Liver (tissue), 8 donors: ENCODE measurements at regions not wholly inside any gene's neighbourhood (a gene's known extent, or its start where the extent isn't known, plus 50 kb on each side); places are given as distances from the start of the nearest gene placed in this dataset.

Experiments
- DNase-seq: peaks from one replicate; pipeline ENCODE4 v3.0.0-alpha.2; 2017; ENCODE audit warnings: low spot score
- H3K27ac ChIP-seq, 2 donors: one replicate each; pipeline ENCODE4 v1.7.0; 2013; ENCODE audit warnings: inconsistent platforms in 2 of 2, low read length in 2 of 2, control low read depth in 1 of 2, low read depth in 1 of 2, mild to moderate bottlenecking in 1 of 2
- H3K27me3 ChIP-seq, 4 donors: one replicate each; pipeline versions ENCODE4 v1.6.1 to v1.7.0; 2013; ENCODE audit warnings: low read length in 3 of 4, inconsistent platforms in 1 of 4, mild to moderate bottlenecking in 1 of 4, moderate library complexity in 1 of 4; ENCODE audit not compliant: control insufficient read depth in 4 of 4, insufficient read depth in 4 of 4
- H3K36me3 ChIP-seq, 4 donors: one replicate each; pipeline versions ENCODE4 v1.6.1 to v1.7.0; 2013; ENCODE audit warnings: low read length in 3 of 4, mild to moderate bottlenecking in 3 of 4, low read depth in 1 of 4, moderate library complexity in 1 of 4; ENCODE audit not compliant: control insufficient read depth in 4 of 4, insufficient read depth in 3 of 4
- H3K4me1 ChIP-seq, 4 donors: one replicate each; pipeline versions ENCODE4 v1.6.1 to v1.7.0; 2013; ENCODE audit warnings: low read length in 3 of 4, mild to moderate bottlenecking in 3 of 4, moderate library complexity in 1 of 4; ENCODE audit not compliant: control insufficient read depth in 4 of 4, insufficient read depth in 4 of 4
- H3K4me3 ChIP-seq, 3 donors: one replicate each; pipeline versions ENCODE4 v1.6.1 to v1.7.0; 2013; ENCODE audit warnings: low read length in 3 of 3, control low read depth in 1 of 3, low read depth in 1 of 3, mild to moderate bottlenecking in 1 of 3
- H3K9ac ChIP-seq, 2 donors: one replicate each; pipeline ENCODE4 v1.7.0; 2013; ENCODE audit warnings: low read length in 2 of 2, mild to moderate bottlenecking in 2 of 2, moderate library complexity in 2 of 2, control low read depth in 1 of 2, low read depth in 1 of 2
- H3K9me3 ChIP-seq, 4 donors: one replicate each; pipeline versions ENCODE4 v1.6.1 to v1.7.0; 2013; ENCODE audit warnings: low read length in 3 of 4; ENCODE audit not compliant: control insufficient read depth in 4 of 4
- EGR1 ChIP-seq, 2 donors: IDR thresholded peaks; 2 replicates each; pipeline ENCODE4 v1.6.1; 2016 to 2018; ENCODE audit warnings: antibody characterized with exemption in 2 of 2, low read depth in 2 of 2
- FOXA2 ChIP-seq: IDR thresholded peaks from 2 replicates; pipeline ENCODE4 v1.6.1; 2016; ENCODE audit warnings: antibody characterized with exemption
- GABPA ChIP-seq, 2 donors: IDR thresholded peaks in 1 of 2; conservative IDR thresholded peaks in 1 of 2; 2 replicates each; pipeline ENCODE4 v1.6.1; 2016; ENCODE audit warnings: antibody characterized with exemption in 2 of 2, mild to moderate bottlenecking in 1 of 2, moderate library complexity in 1 of 2
- HNF4A ChIP-seq, 2 donors: conservative IDR thresholded peaks; 2 replicates each; pipeline ENCODE4 v1.6.1; 2016; ENCODE audit warnings: antibody characterized with exemption in 2 of 2, mild to moderate bottlenecking in 2 of 2
- HNF4G ChIP-seq: IDR thresholded peaks from 2 replicates; pipeline ENCODE4 v1.6.1; 2016; ENCODE audit warnings: antibody characterized with exemption
- JUND ChIP-seq, 2 donors: IDR thresholded peaks; 2 replicates each; pipeline ENCODE4 v1.6.1; 2016; ENCODE audit warnings: antibody characterized with exemption in 2 of 2
- NR2F2 ChIP-seq: IDR thresholded peaks from 2 replicates; pipeline ENCODE4 v1.6.1; 2016; ENCODE audit warnings: antibody characterized with exemption
- RAD21 ChIP-seq, 2 donors: IDR thresholded peaks; 2 replicates each; pipeline ENCODE4 v1.6.1; 2016; ENCODE audit warnings: antibody characterized with exemption in 2 of 2, mild to moderate bottlenecking in 2 of 2
- RXRA ChIP-seq, 2 donors: IDR thresholded peaks; 2 replicates each; pipeline ENCODE4 v1.6.1; 2017 to 2018; ENCODE audit warnings: antibody characterized with exemption in 2 of 2, mild to moderate bottlenecking in 1 of 2
- SP1 ChIP-seq: IDR thresholded peaks from 2 replicates; pipeline ENCODE4 v1.6.1; 2018; ENCODE audit warnings: antibody characterized with exemption, mild to moderate bottlenecking
- TAF1 ChIP-seq: conservative IDR thresholded peaks from 2 replicates; pipeline ENCODE4 v1.6.1; 2016; ENCODE audit warnings: antibody characterized with exemption, mild to moderate bottlenecking
- YY1 ChIP-seq: IDR thresholded peaks from 2 replicates; pipeline ENCODE4 v1.6.1; 2016; ENCODE audit warnings: antibody characterized with exemption, mild to moderate bottlenecking
- WGBS: extraction: QIAGEN DNeasy Blood & Tissue Kit; methylation state at CpG from one replicate; pipeline ENCODE4 v1.1.7; 2013; 5-methylcytosine and 5-hydroxymethylcytosine counted together
- TF ChIP-seq, protein P1 (sequence below): IDR thresholded peaks from 2 replicates; pipeline ENCODE4 v1.6.1; 2016; ENCODE audit warnings: antibody characterized with exemption
- TF ChIP-seq, protein P2 (sequence below): IDR thresholded peaks from 2 replicates; pipeline ENCODE4 v1.6.1; 2016; ENCODE audit warnings: antibody characterized with exemption, mild to moderate bottlenecking
- TF ChIP-seq, protein P3 (sequence below): fragments of 150-350 bp; IDR thresholded peaks from 2 replicates; pipeline ENCODE4 v1.5.1; 2017; ENCODE audit warnings: improper control_type of control experiment, low read depth, low read length; ENCODE audit not compliant: missing input control
- donor health status: healthy.
- donor health status: healthy.
- donor health status: healthy.
- donor health status: healthy.
- donor health status: healthy.

DNA sequence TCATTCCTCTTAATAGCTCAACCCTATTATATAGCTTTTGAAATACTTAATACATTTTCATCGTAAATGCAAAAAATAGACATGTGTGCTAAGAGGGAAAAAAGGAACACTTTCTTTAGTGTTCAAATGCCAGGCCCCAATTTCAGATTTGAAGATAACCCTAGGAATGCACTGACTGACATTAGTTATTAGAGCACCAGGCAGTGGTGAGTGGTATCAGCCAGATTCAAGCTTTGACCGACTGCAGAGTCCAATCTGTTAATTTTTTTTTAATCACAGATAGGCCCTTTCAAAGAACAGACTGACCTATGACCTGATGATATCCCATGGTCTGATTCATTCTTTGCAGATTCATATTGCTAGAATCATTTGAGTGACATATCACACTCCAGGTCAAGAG, 874.2 kb upstream of the CHORDC1 start:
- Histone ChIP-seq H3K9ac (no peak overlapping the region), H3K4me1 (no peaks in the 10 kb centered on the region), H3K27ac (no peak overlapping the region), H3K9me3 (no peaks in the 10 kb centered on the region), H3K36me3 (no peaks in the 10 kb centered on the region), H3K27me3 (no peaks in the 10 kb centered on the region), H3K4me3 (no peak overlapping the region)
- DNase-seq, result no peak
- WGBS, result 63% methylated on average over 2 of the region's 2 CpGs
- TF ChIP-seq, protein P1, sequence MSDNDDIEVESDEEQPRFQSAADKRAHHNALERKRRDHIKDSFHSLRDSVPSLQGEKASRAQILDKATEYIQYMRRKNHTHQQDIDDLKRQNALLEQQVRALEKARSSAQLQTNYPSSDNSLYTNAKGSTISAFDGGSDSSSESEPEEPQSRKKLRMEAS, result no peak
- TF ChIP-seq JUND (IDR thresholded peaks at IDR 0.05) (no peak), EGR1 (IDR thresholded peaks at IDR 0.05; ENCODE audit: low read depth in 2 of 2) (no peak), HNF4A (conservative IDR thresholded peaks at IDR 0.05) (no peak), YY1 (no peak), NR2F2 (no peak), HNF4G (no peak), SP1 (no peak), RXRA (IDR thresholded peaks at IDR 0.05) (no peak)
- TF ChIP-seq, protein P2, sequence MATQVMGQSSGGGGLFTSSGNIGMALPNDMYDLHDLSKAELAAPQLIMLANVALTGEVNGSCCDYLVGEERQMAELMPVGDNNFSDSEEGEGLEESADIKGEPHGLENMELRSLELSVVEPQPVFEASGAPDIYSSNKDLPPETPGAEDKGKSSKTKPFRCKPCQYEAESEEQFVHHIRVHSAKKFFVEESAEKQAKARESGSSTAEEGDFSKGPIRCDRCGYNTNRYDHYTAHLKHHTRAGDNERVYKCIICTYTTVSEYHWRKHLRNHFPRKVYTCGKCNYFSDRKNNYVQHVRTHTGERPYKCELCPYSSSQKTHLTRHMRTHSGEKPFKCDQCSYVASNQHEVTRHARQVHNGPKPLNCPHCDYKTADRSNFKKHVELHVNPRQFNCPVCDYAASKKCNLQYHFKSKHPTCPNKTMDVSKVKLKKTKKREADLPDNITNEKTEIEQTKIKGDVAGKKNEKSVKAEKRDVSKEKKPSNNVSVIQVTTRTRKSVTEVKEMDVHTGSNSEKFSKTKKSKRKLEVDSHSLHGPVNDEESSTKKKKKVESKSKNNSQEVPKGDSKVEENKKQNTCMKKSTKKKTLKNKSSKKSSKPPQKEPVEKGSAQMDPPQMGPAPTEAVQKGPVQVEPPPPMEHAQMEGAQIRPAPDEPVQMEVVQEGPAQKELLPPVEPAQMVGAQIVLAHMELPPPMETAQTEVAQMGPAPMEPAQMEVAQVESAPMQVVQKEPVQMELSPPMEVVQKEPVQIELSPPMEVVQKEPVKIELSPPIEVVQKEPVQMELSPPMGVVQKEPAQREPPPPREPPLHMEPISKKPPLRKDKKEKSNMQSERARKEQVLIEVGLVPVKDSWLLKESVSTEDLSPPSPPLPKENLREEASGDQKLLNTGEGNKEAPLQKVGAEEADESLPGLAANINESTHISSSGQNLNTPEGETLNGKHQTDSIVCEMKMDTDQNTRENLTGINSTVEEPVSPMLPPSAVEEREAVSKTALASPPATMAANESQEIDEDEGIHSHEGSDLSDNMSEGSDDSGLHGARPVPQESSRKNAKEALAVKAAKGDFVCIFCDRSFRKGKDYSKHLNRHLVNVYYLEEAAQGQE, result no peak

DNA sequence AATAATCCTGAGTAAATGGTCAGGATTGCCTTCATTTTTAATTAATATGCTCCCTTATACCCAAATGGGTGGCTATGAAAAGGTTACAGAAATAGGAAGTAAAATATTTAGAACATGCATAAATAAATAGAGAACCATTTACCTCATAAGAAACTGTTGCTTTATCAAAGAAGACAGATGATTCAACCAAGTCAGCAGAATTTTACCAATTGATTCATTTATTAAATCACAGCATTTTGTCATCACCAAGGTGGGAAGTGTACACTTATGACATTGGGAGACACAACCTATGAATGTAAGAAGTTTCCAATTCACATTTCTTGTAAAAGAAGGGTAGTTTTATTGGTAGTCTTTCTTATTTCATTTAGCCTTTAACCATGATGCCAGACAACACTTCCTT, 870.3 kb upstream of the CHORDC1 start:
- Histone ChIP-seq H3K4me1 (no peaks in the 10 kb centered on the region), H3K4me3 (no peak overlapping the region), H3K27me3 (no peaks in the 10 kb centered on the region), H3K9me3 (no peaks in the 10 kb centered on the region), H3K9ac (no peak overlapping the region), H3K27ac (no peak overlapping the region), H3K36me3 (no peaks in the 10 kb centered on the region)
- no peak for DNase-seq
- TF ChIP-seq, protein P2, result no peak
- TF ChIP-seq, protein P3, sequence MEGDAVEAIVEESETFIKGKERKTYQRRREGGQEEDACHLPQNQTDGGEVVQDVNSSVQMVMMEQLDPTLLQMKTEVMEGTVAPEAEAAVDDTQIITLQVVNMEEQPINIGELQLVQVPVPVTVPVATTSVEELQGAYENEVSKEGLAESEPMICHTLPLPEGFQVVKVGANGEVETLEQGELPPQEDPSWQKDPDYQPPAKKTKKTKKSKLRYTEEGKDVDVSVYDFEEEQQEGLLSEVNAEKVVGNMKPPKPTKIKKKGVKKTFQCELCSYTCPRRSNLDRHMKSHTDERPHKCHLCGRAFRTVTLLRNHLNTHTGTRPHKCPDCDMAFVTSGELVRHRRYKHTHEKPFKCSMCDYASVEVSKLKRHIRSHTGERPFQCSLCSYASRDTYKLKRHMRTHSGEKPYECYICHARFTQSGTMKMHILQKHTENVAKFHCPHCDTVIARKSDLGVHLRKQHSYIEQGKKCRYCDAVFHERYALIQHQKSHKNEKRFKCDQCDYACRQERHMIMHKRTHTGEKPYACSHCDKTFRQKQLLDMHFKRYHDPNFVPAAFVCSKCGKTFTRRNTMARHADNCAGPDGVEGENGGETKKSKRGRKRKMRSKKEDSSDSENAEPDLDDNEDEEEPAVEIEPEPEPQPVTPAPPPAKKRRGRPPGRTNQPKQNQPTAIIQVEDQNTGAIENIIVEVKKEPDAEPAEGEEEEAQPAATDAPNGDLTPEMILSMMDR, result no peak
- TF ChIP-seq HNF4A (conservative IDR thresholded peaks at IDR 0.05), result no peak
- TF ChIP-seq GABPA (IDR thresholded peaks at IDR 0.05 in 1 of 2, conservative IDR thresholded peaks at IDR 0.05 in 1 of 2), result no peak
- no peak for TF ChIP-seq EGR1 (IDR thresholded peaks at IDR 0.05; ENCODE audit: low read depth in 2 of 2)
- TF ChIP-seq FOXA2, result no peak
- TF ChIP-seq, protein P1, result no peak
- TF ChIP-seq RAD21 (IDR thresholded peaks at IDR 0.05), result no peak
- no peak for TF ChIP-seq SP1
- no peak for TF ChIP-seq TAF1
- no peak for TF ChIP-seq RXRA (IDR thresholded peaks at IDR 0.05)
- no peak for TF ChIP-seq JUND (IDR thresholded peaks at IDR 0.05)
- TF ChIP-seq NR2F2, result no peak
